KMS-11 (cell line): ENCODE measurements at regions not wholly inside any gene's neighbourhood (a gene's known extent, or its start where the extent isn't known, plus 50 kb on each side); places are given as distances from the start of the nearest gene placed in this dataset.

Experiments
- H2AFZ ChIP-seq: fragments of 200-600 bp; sonication (generic); 2 replicates; pipeline ENCODE4 v1.6.1; 2016; ENCODE audit warnings: antibody characterized with exemption, mixed run types, low read depth
- H3K27ac ChIP-seq: fragments of 200-600 bp; sonication (generic); 2 replicates; pipeline ENCODE4 v1.6.1; 2016; ENCODE audit warnings: mild to moderate bottlenecking, mixed run types
- H3K27me3 ChIP-seq: fragments of 200-600 bp; sonication (generic); 2 replicates; pipeline ENCODE4 v1.6.1; 2017; ENCODE audit warnings: mild to moderate bottlenecking, low read depth, mixed run types, moderate library complexity; ENCODE audit not compliant: insufficient read depth
- H3K36me3 ChIP-seq: fragments of 200-600 bp; sonication (generic); 2 replicates; pipeline ENCODE4 v1.6.1; 2017; ENCODE audit warnings: mild to moderate bottlenecking, mixed run types; ENCODE audit not compliant: insufficient read depth
- H3K4me1 ChIP-seq: fragments of 200-600 bp; sonication (generic); 2 replicates; pipeline ENCODE4 v1.6.1; 2016; ENCODE audit warnings: mild to moderate bottlenecking, low read depth, mixed run types; ENCODE audit not compliant: poor library complexity, severe bottlenecking
- H3K4me2 ChIP-seq: fragments of 200-600 bp; sonication (generic); 2 replicates; pipeline ENCODE4 v1.7.0; 2016; ENCODE audit warnings: mild to moderate bottlenecking, mixed run types
- H3K4me3 ChIP-seq: fragments of 200-600 bp; sonication (generic); IDR thresholded peaks from 2 replicates; pipeline ENCODE4 v1.6.1; 2017; ENCODE audit warnings: low read depth, low read length, mixed read lengths; ENCODE audit not compliant: insufficient read depth
- H3K79me2 ChIP-seq: fragments of 200-600 bp; sonication (generic); 2 replicates; pipeline ENCODE4 v1.6.1; 2016; ENCODE audit warnings: low read depth, mixed run types; ENCODE audit not compliant: insufficient read depth
- H3K9ac ChIP-seq: fragments of 200-600 bp; sonication (generic); 2 replicates; pipeline ENCODE4 v1.6.1; 2016; ENCODE audit warnings: mild to moderate bottlenecking, mixed run types
- H4K20me1 ChIP-seq: fragments of 200-600 bp; sonication (generic); 2 replicates; pipeline ENCODE4 v1.6.1; 2016; ENCODE audit warnings: mild to moderate bottlenecking, mixed run types; ENCODE audit not compliant: insufficient read depth
- TF ChIP-seq, protein P1 (sequence below): fragments of 200-600 bp; sonication (generic); conservative IDR thresholded peaks from 2 replicates; pipeline ENCODE4 v1.6.1; 2017; ENCODE audit warnings: low read depth, mild to moderate bottlenecking, antibody characterized with exemption, low read length, moderate library complexity, mixed read lengths

DNA sequence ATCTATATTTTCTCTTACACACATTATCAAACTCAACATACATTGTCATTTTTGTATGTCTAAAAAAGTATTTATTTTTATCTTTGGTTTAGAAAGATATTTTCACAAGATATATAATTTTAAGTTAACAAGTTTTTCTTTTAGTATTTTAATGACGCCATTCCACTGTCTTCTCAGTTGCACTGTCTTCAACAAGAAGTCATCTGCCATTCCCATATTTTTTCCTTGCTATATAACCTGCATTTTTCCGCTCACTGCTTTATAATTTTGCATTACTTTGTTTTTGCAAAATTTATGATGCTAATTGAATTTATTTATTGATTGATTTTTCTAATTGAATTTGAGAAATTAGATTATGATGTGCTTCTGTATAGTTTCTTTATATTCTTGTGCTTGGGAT lies 357.8 kb upstream of the RNF32 start:
- no peak overlapping the region for H3K4me3 ChIP-seq
- no peak overlapping the region for H3K4me2 ChIP-seq
- H3K79me2 ChIP-seq: no peaks in the 10 kb centered on the region
- H3K27me3 ChIP-seq: no peaks in the 10 kb centered on the region
- H2AFZ ChIP-seq: no peak overlapping the region
- no peak overlapping the region for H3K27ac ChIP-seq
- H3K4me1 ChIP-seq: no peaks in the 10 kb centered on the region
- no peaks in the 10 kb centered on the region for H3K36me3 ChIP-seq
- H4K20me1 ChIP-seq: no peaks in the 10 kb centered on the region
- H3K9ac ChIP-seq: no peak overlapping the region
- TF ChIP-seq, protein P1, sequence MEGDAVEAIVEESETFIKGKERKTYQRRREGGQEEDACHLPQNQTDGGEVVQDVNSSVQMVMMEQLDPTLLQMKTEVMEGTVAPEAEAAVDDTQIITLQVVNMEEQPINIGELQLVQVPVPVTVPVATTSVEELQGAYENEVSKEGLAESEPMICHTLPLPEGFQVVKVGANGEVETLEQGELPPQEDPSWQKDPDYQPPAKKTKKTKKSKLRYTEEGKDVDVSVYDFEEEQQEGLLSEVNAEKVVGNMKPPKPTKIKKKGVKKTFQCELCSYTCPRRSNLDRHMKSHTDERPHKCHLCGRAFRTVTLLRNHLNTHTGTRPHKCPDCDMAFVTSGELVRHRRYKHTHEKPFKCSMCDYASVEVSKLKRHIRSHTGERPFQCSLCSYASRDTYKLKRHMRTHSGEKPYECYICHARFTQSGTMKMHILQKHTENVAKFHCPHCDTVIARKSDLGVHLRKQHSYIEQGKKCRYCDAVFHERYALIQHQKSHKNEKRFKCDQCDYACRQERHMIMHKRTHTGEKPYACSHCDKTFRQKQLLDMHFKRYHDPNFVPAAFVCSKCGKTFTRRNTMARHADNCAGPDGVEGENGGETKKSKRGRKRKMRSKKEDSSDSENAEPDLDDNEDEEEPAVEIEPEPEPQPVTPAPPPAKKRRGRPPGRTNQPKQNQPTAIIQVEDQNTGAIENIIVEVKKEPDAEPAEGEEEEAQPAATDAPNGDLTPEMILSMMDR: no peak

DNA sequence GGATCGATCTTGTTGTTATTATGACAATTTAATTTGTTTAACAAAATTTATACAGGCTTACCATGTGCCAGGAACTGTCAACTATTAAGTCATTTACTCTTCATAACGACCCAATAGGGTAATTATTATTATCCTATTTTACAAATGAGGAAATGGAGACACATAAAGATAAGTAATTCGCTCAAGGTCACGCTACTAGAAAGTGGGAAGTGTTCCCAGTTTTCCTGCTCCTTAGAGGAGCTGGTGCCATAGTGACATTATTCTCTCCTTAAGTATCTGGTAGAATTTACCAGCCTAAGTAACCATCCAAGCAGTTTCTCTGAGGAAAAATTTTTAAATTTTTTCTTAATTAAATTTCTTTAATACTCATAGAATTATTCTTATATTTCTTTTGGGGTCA lies 360.9 kb upstream of the RNF32 start:
- Histone ChIP-seq H4K20me1 (no peaks in the 10 kb centered on the region), H3K4me3 (no peak overlapping the region), H3K27ac (no peak overlapping the region), H3K4me2 (no peak overlapping the region), H3K4me1 (no peaks in the 10 kb centered on the region), H3K9ac (no peak overlapping the region), H3K79me2 (no peaks in the 10 kb centered on the region), H2AFZ (no peak overlapping the region), H3K36me3 (no peaks in the 10 kb centered on the region), H3K27me3 (no peaks in the 10 kb centered on the region)
- TF ChIP-seq, protein P1: no peak

DNA sequence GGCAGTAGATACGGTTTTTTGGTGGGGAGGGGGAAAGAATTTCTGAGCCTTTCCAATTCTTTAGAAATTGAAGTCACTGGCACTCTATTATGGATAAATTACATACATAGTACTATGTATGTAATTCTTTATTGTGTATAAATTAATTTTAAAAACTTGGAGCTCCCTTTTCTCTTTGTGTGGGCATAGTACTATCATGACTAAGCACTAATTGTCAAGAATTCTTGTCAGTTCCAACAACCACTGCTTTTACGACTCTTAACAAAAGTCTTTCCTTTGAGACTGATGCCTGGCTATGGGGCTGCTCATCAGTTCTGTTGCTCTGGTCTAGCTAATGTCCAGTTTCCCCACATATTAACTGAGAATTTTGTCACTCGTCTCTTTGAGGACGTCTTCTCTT lies 365.3 kb upstream of the RNF32 start:
- Histone ChIP-seq H3K4me2 (no peak overlapping the region), H2AFZ (no peak overlapping the region), H3K9ac (no peak overlapping the region), H4K20me1 (no peaks in the 10 kb centered on the region), H3K79me2 (no peaks in the 10 kb centered on the region), H3K4me3 (no peak overlapping the region), H3K27ac (no peak overlapping the region), H3K4me1 (no peaks in the 10 kb centered on the region), H3K27me3 (no peaks in the 10 kb centered on the region), H3K36me3 (no peaks in the 10 kb centered on the region)
- TF ChIP-seq, protein P1: no peak

DNA sequence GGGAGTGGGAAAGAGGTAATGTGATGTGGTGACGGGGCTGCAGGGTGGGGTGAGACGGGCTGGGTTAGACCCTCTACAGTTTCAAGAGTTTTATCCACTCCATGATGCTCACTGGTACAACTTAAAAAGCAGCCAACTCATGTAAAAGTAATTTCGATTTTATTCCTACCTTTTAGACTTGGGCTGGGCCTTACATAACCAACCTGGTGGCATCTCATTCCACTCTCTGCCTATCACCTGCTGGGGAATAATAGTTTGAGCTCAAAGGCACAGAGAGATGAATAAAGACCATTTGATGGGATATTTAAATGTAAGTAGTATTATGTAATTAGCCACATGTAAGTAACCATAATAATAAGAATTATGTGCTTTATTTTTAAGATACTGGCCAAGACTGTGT lies 366.0 kb upstream of the RNF32 start:
- H3K79me2 ChIP-seq: no peaks in the 10 kb centered on the region
- no peaks in the 10 kb centered on the region for H4K20me1 ChIP-seq
- no peaks in the 10 kb centered on the region for H3K36me3 ChIP-seq
- no peaks in the 10 kb centered on the region for H3K4me1 ChIP-seq
- H3K9ac ChIP-seq: no peak overlapping the region
- H3K27ac ChIP-seq: no peak overlapping the region
- no peak overlapping the region for H3K4me3 ChIP-seq
- TF ChIP-seq, protein P1: no peak
- no peaks in the 10 kb centered on the region for H3K27me3 ChIP-seq
- no peak overlapping the region for H2AFZ ChIP-seq
- H3K4me2 ChIP-seq: no peak overlapping the region

DNA sequence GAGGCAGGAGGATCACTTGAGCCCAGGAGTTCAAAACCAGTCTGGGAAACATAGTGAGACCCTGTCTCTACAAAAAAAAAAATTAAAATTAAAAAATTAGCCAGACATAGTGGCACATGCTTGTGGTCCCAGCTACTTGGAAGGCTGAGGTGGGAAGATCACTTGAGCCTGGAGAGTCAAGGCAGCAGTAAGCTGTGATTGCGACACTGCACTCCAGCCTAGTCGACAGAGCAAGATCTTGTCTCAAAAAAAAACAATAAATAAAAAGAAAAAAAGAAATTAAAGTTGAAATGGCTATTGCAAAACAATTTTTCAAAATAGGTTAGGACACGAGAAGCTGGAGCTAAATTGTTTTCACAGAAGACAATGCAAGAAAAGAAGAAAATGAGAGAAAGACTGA lies 379.0 kb upstream of the RNF32 start:
- H3K27ac ChIP-seq: no peak overlapping the region
- H4K20me1 ChIP-seq: no peaks in the 10 kb centered on the region
- no peak overlapping the region for H3K4me3 ChIP-seq
- no peak overlapping the region for H3K4me2 ChIP-seq
- no peaks in the 10 kb centered on the region for H3K36me3 ChIP-seq
- TF ChIP-seq, protein P1: no peak
- H2AFZ ChIP-seq: no peak overlapping the region
- no peaks in the 10 kb centered on the region for H3K79me2 ChIP-seq
- H3K4me1 ChIP-seq: no peaks in the 10 kb centered on the region
- H3K27me3 ChIP-seq: no peaks in the 10 kb centered on the region
- no peak overlapping the region for H3K9ac ChIP-seq
